ENCODE measurements at regions not wholly inside any gene's neighbourhood (a gene's known extent, or its start where the extent isn't known, plus 50 kb on each side); places are given as distances from the start of the nearest gene placed in this dataset.
A peak's percentile ranks its signal among the peaks of the same experiment; 100 is the strongest.

- Histone ChIP-seq H3K27me3 (no peaks in the 10 kb centered on the region), H3K27ac (no peak overlapping the region), H3K9me3 (no peaks in the 10 kb centered on the region), H3K4me3 (no peak overlapping the region), H3K4me1 (no peaks in the 10 kb centered on the region), H3K36me3 (no peaks in the 10 kb centered on the region)
- no peak for TF ChIP-seq CTCF (IDR thresholded peaks at IDR 0.05)
- ATAC-seq (no peak), DNase-seq (no peak)
- intact Hi-C loops (cut with DNase I), result no loop called here
Measured at GRCh38 chr3:153673853-153674252, 447.3 kb upstream of the ARHGEF26 start.

GRCh38 chr3:153679714-153680113, 441.5 kb upstream of the ARHGEF26 start:
- Histone ChIP-seq H3K36me3 (no peaks in the 10 kb centered on the region), H3K27me3 (no peaks in the 10 kb centered on the region), H3K4me3 (no peak overlapping the region), H3K4me1 (no peaks in the 10 kb centered on the region), H3K9me3 (no peaks in the 10 kb centered on the region), H3K27ac (no peak overlapping the region)
- DNase-seq, result no peak
- TF ChIP-seq CTCF (IDR thresholded peaks at IDR 0.05), result no peak
- intact Hi-C loops (cut with DNase I), result no loop called here
- ATAC-seq, result peak; percentile 52

- ATAC-seq (no peak), DNase-seq (no peak)
- Histone ChIP-seq H3K4me1 (no peaks in the 10 kb centered on the region), H3K27ac (no peak overlapping the region), H3K36me3 (no peaks in the 10 kb centered on the region), H3K9me3 (no peaks in the 10 kb centered on the region), H3K4me3 (no peak overlapping the region), H3K27me3 (no peaks in the 10 kb centered on the region)
- TF ChIP-seq CTCF (IDR thresholded peaks at IDR 0.05), result no peak
- intact Hi-C loops (cut with DNase I), result no loop called here
Measured at GRCh38 chr3:153680526-153680925, 440.7 kb upstream of the ARHGEF26 start.

GRCh38 chr3:153681057-153681456, 440.1 kb upstream of the ARHGEF26 start:
- ATAC-seq (no peak), DNase-seq (no peak)
- H3K9me3 ChIP-seq, result no peaks in the 10 kb centered on the region
- intact Hi-C loops (cut with DNase I), result no loop called here
- no peak overlapping the region for H3K4me3 ChIP-seq
- no peaks in the 10 kb centered on the region for H3K4me1 ChIP-seq
- no peak overlapping the region for H3K27ac ChIP-seq
- TF ChIP-seq CTCF (IDR thresholded peaks at IDR 0.05), result no peak
- H3K27me3 ChIP-seq, result no peaks in the 10 kb centered on the region
- H3K36me3 ChIP-seq, result no peaks in the 10 kb centered on the region

GRCh38 chr3:153688301-153689120, 432.7 kb upstream of the ARHGEF26 start:
- H3K27ac ChIP-seq, result no peak overlapping the region
- H3K4me1 ChIP-seq, result no peaks in the 10 kb centered on the region
- no peak for TF ChIP-seq CTCF (IDR thresholded peaks at IDR 0.05)
- DNase-seq, result no peak
- no peaks in the 10 kb centered on the region for H3K36me3 ChIP-seq
- intact Hi-C loops (cut with DNase I), result no loop called here
- no peaks in the 10 kb centered on the region for H3K9me3 ChIP-seq
- no peaks in the 10 kb centered on the region for H3K27me3 ChIP-seq
- H3K4me3 ChIP-seq, result no peak overlapping the region
- ATAC-seq, result no peak
